Ovary (tissue), 7 donors: ENCODE measurements at regions not wholly inside any gene's neighbourhood (a gene's known extent, or its start where the extent isn't known, plus 50 kb on each side); places are given as distances from the start of the nearest gene placed in this dataset.

Experiments used
- DNase-seq, 5 donors: peaks; one replicate each; pipeline ENCODE4 v3.0.0-alpha.2; 2019 to 2020
- H3K27ac ChIP-seq, 2 donors: fragments of 200-600 bp; one replicate each; pipeline versions ENCODE4 v1.5.1 to v1.8.0; 2019 to 2022
- H3K27me3 ChIP-seq: fragments of 200-600 bp; one replicate; pipeline ENCODE4 v1.8.0; 2022
- H3K36me3 ChIP-seq: fragments of 200-600 bp; sonication (generic); one replicate; pipeline ENCODE4 v1.5.1; 2019
- H3K4me1 ChIP-seq: one replicate; pipeline ENCODE4 v1.8.1; 2013; ENCODE audit warnings: mild to moderate bottlenecking, moderate library complexity; ENCODE audit not compliant: insufficient read depth
- H3K4me3 ChIP-seq: fragments of 200-600 bp; sonication (generic); one replicate; pipeline ENCODE4 v1.5.1; 2017
- H3K9me3 ChIP-seq, 2 donors: fragments of 200-600 bp in 1 of 2; sonication (generic) in 1 of 2; one replicate each; pipeline versions ENCODE4 v1.5.1 to v1.8.1; 2013 to 2019; ENCODE audit warnings: mild to moderate bottlenecking in 1 of 2, moderate library complexity in 1 of 2
- CTCF ChIP-seq, 3 donors: fragments of 450-650 bp in 2 of 3; fragments of 200-600 bp in 1 of 3; IDR thresholded peaks; one replicate each; pipeline versions ENCODE4 v1.5.1 to v1.8.0; 2016 to 2022; ENCODE audit warnings: antibody characterized with exemption in 3 of 3, mild to moderate bottlenecking in 1 of 3
- EP300 ChIP-seq: sonication (generic); formaldehyde crosslinking; IDR thresholded peaks from one replicate; pipeline ENCODE4 v1.6.1; 2017; ENCODE audit warnings: antibody characterized with exemption
- POLR2A ChIP-seq: fragments of 450-650 bp; IDR thresholded peaks from one replicate; pipeline ENCODE4 v1.6.1; 2017; ENCODE audit warnings: antibody characterized with exemption, mild to moderate bottlenecking, moderate library complexity
- WGBS, 3 donors: extraction: QIAGEN DNeasy Blood & Tissue Kit in 1 of 3; methylation state at CpG; one replicate each; pipeline versions ENCODE4 v1.1.5 to v1.1.7; 2013 to 2017; 5-methylcytosine and 5-hydroxymethylcytosine counted together
- intact Hi-C, 4 donors: fragments of 100-400 bp; cut with DNase I; formaldehyde crosslinking; loops; one replicate each; pipeline versions ENCODE4 v1.11.0 to v1.15.1; 2022 to 2023
- donor health status: DM: no; HTN: no; CAD: no; lungs with moderate emphysema.
- donor health status: DM: no; HTN: no; CAD: no.
- donor health status: Bipolar disorder and iron deficiency.
- donor health status: DM: no; HTN: no; CAD: no.
- donor health status: DM: yes; HTN: yes; CAD: no.

DNA sequence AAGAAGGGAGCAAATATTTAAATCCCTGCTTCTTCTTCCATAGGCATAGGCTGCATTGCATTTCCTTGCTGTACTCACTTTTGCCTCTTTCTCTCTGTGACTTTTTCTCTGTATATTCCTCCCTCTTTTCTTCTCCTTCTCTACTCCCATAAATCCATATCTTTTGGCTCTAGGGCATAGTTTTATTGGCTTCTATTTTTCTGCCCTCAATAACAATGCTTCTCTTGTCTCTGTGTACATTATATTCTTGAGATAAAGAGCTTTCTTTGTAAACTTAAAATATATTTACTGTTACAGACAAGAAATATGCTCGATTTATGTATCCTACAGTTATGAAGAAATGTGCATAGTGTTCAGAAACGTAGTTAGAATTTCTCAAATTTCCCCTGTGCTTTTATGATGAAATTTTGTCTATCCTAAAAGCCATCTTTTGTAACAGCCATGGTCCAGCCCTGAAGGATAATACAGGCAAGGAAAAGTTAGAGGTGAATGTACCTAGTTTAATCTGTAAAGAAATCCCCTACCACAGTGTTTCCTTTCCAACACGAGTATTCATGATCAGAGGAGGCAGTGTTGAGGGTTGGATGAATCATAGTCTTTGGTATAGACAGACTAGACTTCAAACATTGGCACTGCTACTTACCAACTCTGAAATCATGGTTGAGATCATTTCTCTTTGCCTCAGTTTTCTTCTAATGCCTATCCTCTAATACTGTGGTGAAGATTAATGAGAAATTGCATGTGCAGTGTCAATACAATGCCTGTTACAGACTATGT is 173.3 kb upstream of the FAR2 start:
- no peak for DNase-seq
- intact Hi-C loops, result no loop called here
- Histone ChIP-seq H3K4me3 (no peak overlapping the region), H3K9me3 (no peaks in the 10 kb centered on the region), H3K4me1 (no peaks in the 10 kb centered on the region), H3K27me3 (no peaks in the 10 kb centered on the region), H3K36me3 (no peaks in the 10 kb centered on the region), H3K27ac (no peak overlapping the region)
- 25 to 42% (median 40%) methylated on average over 3 of the region's 3 CpGs for WGBS, 3 donors
- no peak for TF ChIP-seq CTCF (IDR thresholded peaks at IDR 0.05)
- TF ChIP-seq POLR2A, result no peak
- TF ChIP-seq EP300, result no peak

DNA sequence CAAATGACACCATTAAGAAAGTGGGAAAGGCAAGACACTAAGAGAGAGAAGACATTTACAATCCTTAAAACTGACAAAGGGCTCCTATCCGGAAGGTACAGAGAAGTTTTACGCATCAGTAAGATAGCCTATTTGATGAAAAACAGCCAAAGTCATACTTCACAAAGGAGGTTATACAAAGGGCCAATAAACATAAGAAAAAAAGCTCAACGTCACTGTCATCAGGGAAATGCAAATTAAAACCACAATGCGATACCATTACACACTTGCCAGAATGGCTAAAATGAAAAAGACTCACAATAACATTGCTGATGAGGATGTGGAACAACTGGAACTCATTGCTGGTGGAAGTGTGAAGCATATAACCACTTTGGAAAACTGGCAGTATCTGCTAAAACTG is 168.6 kb upstream of the FAR2 start:
- Histone ChIP-seq H3K4me1 (no peaks in the 10 kb centered on the region), H3K36me3 (no peaks in the 10 kb centered on the region), H3K9me3 (no peaks in the 10 kb centered on the region), H3K27me3 (no peaks in the 10 kb centered on the region), H3K27ac (no peak overlapping the region), H3K4me3 (no peak overlapping the region)
- no peak for TF ChIP-seq CTCF (IDR thresholded peaks at IDR 0.05)
- no peak for TF ChIP-seq POLR2A
- no peak for TF ChIP-seq EP300
- 83 to 90% (median 85%) methylated on average over 4 of the region's 4 CpGs for WGBS, 3 donors
- intact Hi-C loops, result no loop called here
- DNase-seq, result no peak

- Histone ChIP-seq H3K4me1 (no peaks in the 10 kb centered on the region), H3K4me3 (no peak overlapping the region), H3K9me3 (no peaks in the 10 kb centered on the region), H3K27me3 (no peaks in the 10 kb centered on the region), H3K27ac (no peak overlapping the region), H3K36me3 (no peaks in the 10 kb centered on the region)
- 76 to 85% (median 78%) methylated on average over 5 of the region's 5 CpGs for WGBS, 3 donors
- TF ChIP-seq CTCF (IDR thresholded peaks at IDR 0.05) (no peak), POLR2A (no peak), EP300 (no peak)
- intact Hi-C loops, result no loop called here
- no peak for DNase-seq
Measured at GRCh38 chr12:28987538-28988324, 161.3 kb upstream of the FAR2 start.

DNA sequence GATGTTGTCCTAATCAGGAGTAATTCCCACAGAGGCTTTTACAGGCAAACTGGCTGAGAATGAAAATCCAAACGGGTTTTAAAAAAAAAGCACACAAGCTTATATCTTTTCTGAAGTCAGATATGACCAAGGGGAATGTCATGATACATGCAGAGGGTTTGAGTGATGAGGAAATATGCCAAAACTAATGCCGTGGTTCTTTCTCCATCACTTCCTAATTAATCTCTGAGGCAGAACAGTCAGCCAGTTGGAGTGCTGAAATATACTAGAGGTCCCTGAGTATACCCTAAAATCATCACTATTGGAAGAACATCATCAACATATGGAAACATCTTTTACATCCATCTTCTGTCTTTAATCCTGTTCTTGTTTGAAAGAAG is 160.8 kb upstream of the FAR2 start:
- Histone ChIP-seq H3K27me3 (no peaks in the 10 kb centered on the region), H3K4me3 (no peak overlapping the region), H3K9me3 (no peaks in the 10 kb centered on the region), H3K36me3 (no peaks in the 10 kb centered on the region), H3K27ac (no peak overlapping the region), H3K4me1 (no peaks in the 10 kb centered on the region)
- intact Hi-C loops, result no loop called here
- DNase-seq, result no peak
- no peak for TF ChIP-seq CTCF (IDR thresholded peaks at IDR 0.05)
- no peak for TF ChIP-seq EP300
- no peak for TF ChIP-seq POLR2A
- WGBS, 3 donors, result 14 to 20% (median 20%) methylated on average over 2 of the region's 2 CpGs
